ES-I3 (cell line): ENCODE measurements at regions not wholly inside any gene's neighbourhood (a gene's known extent, or its start where the extent isn't known, plus 50 kb on each side); places are given as distances from the start of the nearest gene placed in this dataset.
"Not testable (repeated sequence)": the region's sequence is repeated elsewhere in the genome, so short reads cannot be mapped to it uniquely, and the experiment has no call there.

Experiments used
- H3K36me3 ChIP-seq: 2 replicates; pipeline ENCODE4 v1.6.1; 2013; ENCODE audit warnings: mild to moderate bottlenecking, low read length, control low read depth, moderate library complexity; ENCODE audit not compliant: insufficient read depth
- H3K4me1 ChIP-seq: 2 replicates; pipeline ENCODE4 v1.6.1; 2013; ENCODE audit warnings: mild to moderate bottlenecking, control low read depth, low read length; ENCODE audit not compliant: insufficient read depth
- H3K9ac ChIP-seq: 2 replicates; pipeline ENCODE4 v1.6.1; 2013; ENCODE audit warnings: low read depth, mild to moderate bottlenecking, low read length, moderate library complexity
- H3K9me3 ChIP-seq: 2 replicates; pipeline ENCODE4 v1.6.1; 2013; ENCODE audit warnings: mild to moderate bottlenecking, low read length, moderate library complexity; ENCODE audit not compliant: control insufficient read depth, insufficient read depth

- not testable (repeated sequence) for H3K9ac ChIP-seq, H3K4me1 ChIP-seq, H3K9me3 ChIP-seq, H3K36me3 ChIP-seq
These were observed 3966.2 kb upstream of the OR11H1 start for GRCh38 chr22:11561744-11562143.

- H3K4me1 ChIP-seq, H3K9me3 ChIP-seq, H3K9ac ChIP-seq, H3K36me3 ChIP-seq: not testable (repeated sequence)
These were observed 3959.0 kb upstream of the OR11H1 start for GRCh38 chr22:11568837-11569563.

GRCh38 chr22:11569564-11569940 is 3958.4 kb upstream of the OR11H1 start:
- H3K9me3 ChIP-seq, H3K4me1 ChIP-seq, H3K36me3 ChIP-seq: not testable (repeated sequence)

GRCh38 chr22:11573154-11573553 is 3954.8 kb upstream of the OR11H1 start:
- H3K36me3 ChIP-seq, H3K9me3 ChIP-seq, H3K9ac ChIP-seq, H3K4me1 ChIP-seq: not testable (repeated sequence)

More at GRCh38 chr22:11569564-11569940, 3958.4 kb upstream of the OR11H1 start:
- H3K9ac ChIP-seq = not testable (repeated sequence)

- H3K9me3 ChIP-seq, H3K9ac ChIP-seq, H3K4me1 ChIP-seq, H3K36me3 ChIP-seq: not testable (repeated sequence)
These were observed 3953.8 kb upstream of the OR11H1 start for GRCh38 chr22:11574231-11574630.

- not testable (repeated sequence) for H3K4me1 ChIP-seq, H3K9me3 ChIP-seq, H3K9ac ChIP-seq, H3K36me3 ChIP-seq
These were observed 3953.3 kb upstream of the OR11H1 start for GRCh38 chr22:11574659-11575058.

GRCh38 chr22:11576740-11577139 is 3951.3 kb upstream of the OR11H1 start:
- not testable (repeated sequence) for H3K4me1 ChIP-seq, H3K36me3 ChIP-seq, H3K9me3 ChIP-seq, H3K9ac ChIP-seq

GRCh38 chr22:11578115-11578514 is 3949.9 kb upstream of the OR11H1 start:
- H3K4me1 ChIP-seq, H3K9me3 ChIP-seq, H3K36me3 ChIP-seq, H3K9ac ChIP-seq: not testable (repeated sequence)

GRCh38 chr22:11578551-11578950 is 3949.4 kb upstream of the OR11H1 start:
- H3K9me3 ChIP-seq, H3K36me3 ChIP-seq, H3K4me1 ChIP-seq, H3K9ac ChIP-seq: not testable (repeated sequence)

GRCh38 chr22:11582048-11582447 is 3945.9 kb upstream of the OR11H1 start:
- H3K9ac ChIP-seq, H3K36me3 ChIP-seq, H3K9me3 ChIP-seq, H3K4me1 ChIP-seq: not testable (repeated sequence)

GRCh38 chr22:11584231-11584630 is 3943.8 kb upstream of the OR11H1 start:
- not testable (repeated sequence) for H3K9ac ChIP-seq, H3K4me1 ChIP-seq, H3K9me3 ChIP-seq, H3K36me3 ChIP-seq

- not testable (repeated sequence) for H3K4me1 ChIP-seq, H3K36me3 ChIP-seq, H3K9me3 ChIP-seq, H3K9ac ChIP-seq
These were observed 3933.4 kb upstream of the OR11H1 start for GRCh38 chr22:11594552-11594951.

GRCh38 chr22:11597666-11598358 is 3930.2 kb upstream of the OR11H1 start:
- not testable (repeated sequence) for H3K36me3 ChIP-seq, H3K9ac ChIP-seq, H3K9me3 ChIP-seq, H3K4me1 ChIP-seq

GRCh38 chr22:11598492-11599440 is 3929.2 kb upstream of the OR11H1 start:
- no peaks in the 10 kb centered on the region for H3K4me1 ChIP-seq
- no peak overlapping the region for H3K9ac ChIP-seq
- no peaks in the 10 kb centered on the region for H3K9me3 ChIP-seq
- H3K36me3 ChIP-seq = no peaks in the 10 kb centered on the region

GRCh38 chr22:11599456-11599855 is 3928.5 kb upstream of the OR11H1 start:
- not testable (repeated sequence) for H3K9me3 ChIP-seq, H3K4me1 ChIP-seq

More at GRCh38 chr22:11599456-11599855, 3928.5 kb upstream of the OR11H1 start:
- not testable (repeated sequence) for H3K36me3 ChIP-seq, H3K9ac ChIP-seq
